B cell (primary cell): ENCODE measurements at regions not wholly inside any gene's neighbourhood (a gene's known extent, or its start where the extent isn't known, plus 50 kb on each side); places are given as distances from the start of the nearest gene placed in this dataset.

Experiments
- ATAC-seq: fragments of 200-7000 bp; cut with Tn5 transposase; one replicate; pipeline ENCODE4 v1.10.0; 2021; ENCODE audit warnings: low read depth, mild to moderate bottlenecking, moderate number of reproducible peaks, moderate library complexity
- CTCF ChIA-PET: fragments of 350-600 bp; sonication (Branson Sonifier 250); formaldehyde crosslinking; loops from one replicate; lab custom pipeline; 2021; ENCODE audit warnings: antibody characterized with exemption, inconsistent platforms; lab: Charles Lee
- POLR2A ChIA-PET: fragments of 350-600 bp; sonication (Branson Sonifier 250); formaldehyde crosslinking; loops from one replicate; lab custom pipeline; 2021; ENCODE audit warnings: antibody characterized with exemption; lab: Charles Lee
- DNase-seq: peaks from one replicate; pipeline ENCODE4 v3.0.0; 2013
- H2AFZ ChIP-seq: 2 replicates; pipeline ENCODE4 v1.6.1; 2012; ENCODE audit warnings: mild to moderate bottlenecking, low read depth, low read length; ENCODE audit not compliant: insufficient read depth, poor library complexity, severe bottlenecking
- H3K27ac ChIP-seq, 2 donors: 1 replicate in 1 of 2; 2 replicates in 1 of 2; pipeline ENCODE4 v1.5.1; 2012 to 2013; ENCODE audit warnings: low read length in 2 of 2, mild to moderate bottlenecking in 2 of 2, moderate library complexity in 1 of 2
- H3K27me3 ChIP-seq, 4 experiments: fragments of 200-600 bp in 1 of 4; sonication (generic) in 1 of 4; replicated peaks in 1 of 4; 1 replicate in 2 of 4; 2 replicates in 2 of 4; pipeline versions ENCODE4 v1.6.1 to v1.7.0; 2013 to 2016; ENCODE audit warnings: low read length in 3 of 4, mild to moderate bottlenecking in 2 of 4, mixed read lengths in 1 of 4, moderate library complexity in 1 of 4; ENCODE audit not compliant: insufficient read depth in 4 of 4, control insufficient read depth in 3 of 4; ENCODE audit errors: control extremely low read depth in 1 of 4
- H3K36me3 ChIP-seq, 2 experiments: replicated peaks in 1 of 2; 1 replicate in 1 of 2; 2 replicates in 1 of 2; pipeline versions ENCODE4 v1.6.1 to v1.7.1; 2013; ENCODE audit warnings: low read length in 1 of 2; ENCODE audit not compliant: insufficient read depth in 2 of 2, control insufficient read depth in 1 of 2; ENCODE audit errors: control extremely low read depth in 1 of 2, extremely low read depth in 1 of 2
- H3K4me1 ChIP-seq, 2 donors: fragments of 200-600 bp in 1 of 2; sonication (generic) in 1 of 2; 1 replicate in 1 of 2; 2 replicates in 1 of 2; pipeline versions ENCODE4 v1.5.1 to v1.6.1; 2013 to 2017; ENCODE audit warnings: low read length in 2 of 2; ENCODE audit not compliant: control insufficient read depth in 2 of 2, insufficient read depth in 2 of 2
- H3K4me2 ChIP-seq: replicated peaks from 2 replicates; pipeline ENCODE3; 2012; ENCODE audit warnings: mild to moderate bottlenecking, low read depth, low read length; ENCODE audit not compliant: poor library complexity, severe bottlenecking
- H3K4me3 ChIP-seq, 5 experiments: fragments of 200-600 bp in 1 of 5; sonication (generic) in 1 of 5; 1 replicate in 3 of 5; 2 replicates in 2 of 5; pipeline versions ENCODE4 v1.5.1 to v1.7.0; 2011 to 2016; ENCODE audit warnings: low read length in 4 of 5, mild to moderate bottlenecking in 4 of 5, low read depth in 2 of 5, control low read depth in 1 of 5, moderate library complexity in 1 of 5; ENCODE audit not compliant: insufficient read depth in 1 of 5; ENCODE audit errors: control extremely low read depth in 1 of 5, extremely low read depth in 1 of 5
- H3K79me2 ChIP-seq: fragments of 200-600 bp; sonication (generic); one replicate; pipeline ENCODE4 v1.6.0; 2016; ENCODE audit warnings: low read length; ENCODE audit not compliant: control insufficient read depth, insufficient read depth
- H3K9ac ChIP-seq: fragments of 200-600 bp; sonication (generic); 2 replicates; pipeline ENCODE4 v1.6.1; 2017; ENCODE audit warnings: mild to moderate bottlenecking, low read length, moderate library complexity
- H3K9me3 ChIP-seq, 3 donors: one replicate each; pipeline versions ENCODE4 v1.6.1 to v1.7.1; 2013; ENCODE audit warnings: low read length in 2 of 3; ENCODE audit not compliant: control insufficient read depth in 2 of 3, insufficient read depth in 1 of 3; ENCODE audit errors: control extremely low read depth in 1 of 3
- H4K20me1 ChIP-seq: 2 replicates; pipeline ENCODE4 v1.6.0; 2012; ENCODE audit warnings: mild to moderate bottlenecking, low read length; ENCODE audit not compliant: insufficient read depth, control insufficient read depth, poor library complexity, severe bottlenecking
- H3K27ac Mint-ChIP-seq: one replicate; pipeline ENCODE4 v1.8.0; 2021; ENCODE audit warnings: mixed read lengths
- H3K27me3 Mint-ChIP-seq: one replicate; pipeline ENCODE4 v1.8.0; 2021; ENCODE audit warnings: mixed read lengths
- H3K4me1 Mint-ChIP-seq: one replicate; pipeline ENCODE4 v1.8.0; 2021; ENCODE audit warnings: mixed read lengths
- H3K4me3 Mint-ChIP-seq: one replicate; pipeline ENCODE4 v1.8.0; 2021; ENCODE audit warnings: mixed read lengths
- H3K9me3 Mint-ChIP-seq: one replicate; pipeline ENCODE4 v1.8.0; 2022; ENCODE audit warnings: mixed read lengths; ENCODE audit not compliant: insufficient read depth
- EZH2 ChIP-seq: IDR thresholded peaks from 2 replicates; pipeline ENCODE4 v1.6.1; 2012; ENCODE audit warnings: borderline replicate concordance, low read depth, mild to moderate bottlenecking, moderate library complexity, low read length; ENCODE audit not compliant: insufficient read depth, poor library complexity, severe bottlenecking
- WGBS: methylation state at CpG from one replicate; pipeline ENCODE4 v1.1.5; 2013; ENCODE audit warnings: missing lambda C conversion rate; ENCODE audit not compliant: insufficient coverage; 5-methylcytosine and 5-hydroxymethylcytosine counted together
- intact Hi-C: fragments of 100-400 bp; cut with micrococcal nuclease; formaldehyde crosslinking; loops from one replicate; pipeline ENCODE4 v1.10.0; 2022
- TF ChIP-seq, protein P1 (sequence below): fragments of 200-600 bp; IDR thresholded peaks from one replicate; pipeline ENCODE4 v1.8.0; 2022; ENCODE audit warnings: antibody characterized with exemption, mild to moderate bottlenecking

DNA sequence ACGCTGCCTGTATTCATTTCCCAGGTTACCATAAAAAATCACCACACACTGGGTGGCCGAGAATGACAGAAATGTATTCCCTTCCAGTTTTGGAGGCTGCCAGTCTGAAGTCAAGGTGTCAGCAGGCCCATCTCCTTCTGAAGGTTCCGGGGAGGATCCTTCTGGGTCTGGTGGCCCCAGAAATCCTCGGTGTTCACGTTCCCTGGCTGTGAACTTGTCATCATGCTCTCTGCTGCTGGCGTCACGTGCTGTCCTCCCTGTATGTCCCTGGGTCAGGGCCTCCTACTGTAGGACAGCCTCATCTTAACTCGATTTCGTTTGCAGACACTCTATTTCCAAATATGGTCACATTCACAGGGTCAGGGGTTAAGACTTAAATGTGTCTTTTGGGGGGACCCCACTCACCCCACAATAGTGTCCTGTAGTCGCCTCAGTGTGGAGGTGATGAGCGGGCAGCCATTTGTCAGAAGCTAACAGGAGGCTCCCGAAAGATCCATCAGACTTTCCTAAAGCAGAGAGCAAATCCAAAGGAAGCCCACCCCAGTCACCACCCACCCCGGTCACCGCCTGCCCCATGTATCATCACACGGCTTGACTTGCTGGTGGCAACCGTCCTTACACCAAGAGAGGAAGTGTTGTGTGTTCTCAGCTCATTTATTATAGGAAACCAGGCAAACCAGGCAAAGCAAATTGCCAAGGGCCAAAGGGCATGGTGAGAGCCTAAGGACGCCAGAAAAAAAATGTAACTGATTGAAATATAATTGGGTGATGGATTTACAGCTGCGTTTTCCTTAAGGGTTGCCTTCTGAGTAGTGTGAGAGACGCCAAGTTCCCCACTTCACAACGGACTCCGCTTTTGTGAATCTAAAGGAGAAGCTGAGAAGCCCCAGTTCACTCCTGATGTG, 148.8 kb upstream of the ZNF236 start:
- Histone ChIP-seq H4K20me1 (no peaks in the 10 kb centered on the region), H3K79me2 (no peaks in the 10 kb centered on the region), H3K4me1 (no peaks in the 10 kb centered on the region), H3K9ac (no peak overlapping the region), H3K4me3 (no peak overlapping the region), H3K27me3 (no peaks in the 10 kb centered on the region), H3K27ac (no peak overlapping the region), H3K36me3 (no peaks in the 10 kb centered on the region), H3K4me2 (no peak overlapping the region), H2AFZ (no peak overlapping the region), H3K9me3 (no peaks in the 10 kb centered on the region)
- CTCF ChIA-PET, result no interaction called here
- H3K4me3 Mint-ChIP-seq, result no peak overlapping the region
- H3K9me3 Mint-ChIP-seq, result no peaks in the 10 kb centered on the region
- POLR2A ChIA-PET, result no interaction called here
- DNase-seq, result no peak
- ATAC-seq, result no peak
- TF ChIP-seq, protein P1, sequence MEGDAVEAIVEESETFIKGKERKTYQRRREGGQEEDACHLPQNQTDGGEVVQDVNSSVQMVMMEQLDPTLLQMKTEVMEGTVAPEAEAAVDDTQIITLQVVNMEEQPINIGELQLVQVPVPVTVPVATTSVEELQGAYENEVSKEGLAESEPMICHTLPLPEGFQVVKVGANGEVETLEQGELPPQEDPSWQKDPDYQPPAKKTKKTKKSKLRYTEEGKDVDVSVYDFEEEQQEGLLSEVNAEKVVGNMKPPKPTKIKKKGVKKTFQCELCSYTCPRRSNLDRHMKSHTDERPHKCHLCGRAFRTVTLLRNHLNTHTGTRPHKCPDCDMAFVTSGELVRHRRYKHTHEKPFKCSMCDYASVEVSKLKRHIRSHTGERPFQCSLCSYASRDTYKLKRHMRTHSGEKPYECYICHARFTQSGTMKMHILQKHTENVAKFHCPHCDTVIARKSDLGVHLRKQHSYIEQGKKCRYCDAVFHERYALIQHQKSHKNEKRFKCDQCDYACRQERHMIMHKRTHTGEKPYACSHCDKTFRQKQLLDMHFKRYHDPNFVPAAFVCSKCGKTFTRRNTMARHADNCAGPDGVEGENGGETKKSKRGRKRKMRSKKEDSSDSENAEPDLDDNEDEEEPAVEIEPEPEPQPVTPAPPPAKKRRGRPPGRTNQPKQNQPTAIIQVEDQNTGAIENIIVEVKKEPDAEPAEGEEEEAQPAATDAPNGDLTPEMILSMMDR, result no peak
- no peak for TF ChIP-seq EZH2
- H3K27ac Mint-ChIP-seq, result no peak overlapping the region
- WGBS, result 79% methylated on average over 8 of the region's 21 CpGs
- intact Hi-C loops, result no loop called here
- no peaks in the 10 kb centered on the region for H3K4me1 Mint-ChIP-seq
- peaks cover 3% of the 10 kb centered on the region for H3K27me3 Mint-ChIP-seq

- H3K9me3 Mint-ChIP-seq, result no peaks in the 10 kb centered on the region
- intact Hi-C loops, result no loop called here
- Histone ChIP-seq H3K4me2 (no peak overlapping the region), H3K4me3 (no peak overlapping the region), H3K36me3 (no peaks in the 10 kb centered on the region), H4K20me1 (no peaks in the 10 kb centered on the region), H3K4me1 (no peaks in the 10 kb centered on the region), H3K27ac (no peak overlapping the region), H2AFZ (no peak overlapping the region), H3K9me3 (no peaks in the 10 kb centered on the region), H3K79me2 (no peaks in the 10 kb centered on the region), H3K9ac (no peak overlapping the region), H3K27me3 (no peaks in the 10 kb centered on the region)
- 80% methylated on average over 1 of the region's 3 CpGs for WGBS
- DNase-seq, result no peak
- no peak overlapping the region for H3K27ac Mint-ChIP-seq
- ChIA-PET POLR2A (no interaction called here), CTCF (no interaction called here)
- H3K4me1 Mint-ChIP-seq, result no peaks in the 10 kb centered on the region
- no peak for ATAC-seq
- peaks cover 3% of the 10 kb centered on the region for H3K27me3 Mint-ChIP-seq
- H3K4me3 Mint-ChIP-seq, result no peak overlapping the region
- TF ChIP-seq, protein P1, result no peak
- no peak for TF ChIP-seq EZH2
These were observed 149.7 kb upstream of the ZNF236 start for GRCh38 chr18:76672627-76673026.
